Lower lobe of right lung (tissue), 2 donors: ENCODE measurements at regions not wholly inside any gene's neighbourhood (a gene's known extent, or its start where the extent isn't known, plus 50 kb on each side); places are given as distances from the start of the nearest gene placed in this dataset.

ENCODE experiments used
- ATAC-seq, 2 donors: fragments of 200-7000 bp; cut with Tn5 transposase; one replicate each; pipeline ENCODE4 v1.9.1; 2020 to 2022; ENCODE audit warnings: mild to moderate bottlenecking in 2 of 2, moderate library complexity in 2 of 2
- DNase-seq: peaks from one replicate; pipeline ENCODE4 v3.0.0-alpha.2; 2020
- H3K27ac ChIP-seq: fragments of 200-600 bp; one replicate; pipeline ENCODE4 v1.8.0; 2022
- H3K27me3 ChIP-seq: fragments of 200-600 bp; one replicate; pipeline ENCODE4 v1.8.0; 2022; ENCODE audit warnings: low read depth
- H3K36me3 ChIP-seq: fragments of 200-600 bp; one replicate; pipeline ENCODE4 v1.8.0; 2022; ENCODE audit warnings: mild to moderate bottlenecking
- H3K4me1 ChIP-seq: fragments of 200-600 bp; one replicate; pipeline ENCODE4 v1.8.0; 2022
- H3K4me3 ChIP-seq: fragments of 200-600 bp; one replicate; pipeline ENCODE4 v1.8.0; 2022; ENCODE audit warnings: mild to moderate bottlenecking
- H3K9me3 ChIP-seq: fragments of 200-600 bp; one replicate; pipeline ENCODE4 v1.8.0; 2022
- CTCF ChIP-seq: fragments of 200-600 bp; IDR thresholded peaks from one replicate; pipeline ENCODE4 v1.8.0; 2022; ENCODE audit warnings: antibody characterized with exemption, mild to moderate bottlenecking
- intact Hi-C: fragments of 100-400 bp; cut with DNase I; formaldehyde crosslinking; loops from one replicate; pipeline ENCODE4 v1.11.0; 2022
- donor health status: DM: no; HTN: yes; CAD: no; lungs with severe emphysema.

- ATAC-seq (no peak), DNase-seq (no peak)
- Histone ChIP-seq H3K9me3 (no peaks in the 10 kb centered on the region), H3K27me3 (no peaks in the 10 kb centered on the region), H3K27ac (no peak overlapping the region), H3K4me1 (no peaks in the 10 kb centered on the region), H3K4me3 (no peak overlapping the region), H3K36me3 (no peaks in the 10 kb centered on the region)
- no peak for TF ChIP-seq CTCF
- intact Hi-C loops: no loop called here
Observed at GRCh38 chr6:67897998-67898607, 737.0 kb upstream of the ADGRB3 start.

- H3K36me3 ChIP-seq: no peaks in the 10 kb centered on the region
- DNase-seq (no peak), ATAC-seq (no peak)
- intact Hi-C loops: no loop called here
- H3K27me3 ChIP-seq: no peaks in the 10 kb centered on the region
- TF ChIP-seq CTCF: no peak
- H3K4me3 ChIP-seq: no peak overlapping the region
- H3K27ac ChIP-seq: no peak overlapping the region
- no peaks in the 10 kb centered on the region for H3K4me1 ChIP-seq
- H3K9me3 ChIP-seq: no peaks in the 10 kb centered on the region
Observed at GRCh38 chr6:67896476-67896875, 738.6 kb upstream of the ADGRB3 start.

GRCh38 chr6:67889682-67889995 lies 745.4 kb upstream of the ADGRB3 start:
- H3K27me3 ChIP-seq: no peaks in the 10 kb centered on the region
- TF ChIP-seq CTCF: no peak
- H3K9me3 ChIP-seq: no peaks in the 10 kb centered on the region
- intact Hi-C loops: no loop called here
- no peaks in the 10 kb centered on the region for H3K4me1 ChIP-seq
- H3K27ac ChIP-seq: no peak overlapping the region
- no peak overlapping the region for H3K4me3 ChIP-seq
- ATAC-seq (no peak), DNase-seq (no peak)
- no peaks in the 10 kb centered on the region for H3K36me3 ChIP-seq

- ATAC-seq: no peak
- TF ChIP-seq CTCF: no peak
- H3K4me3 ChIP-seq: no peak overlapping the region
- H3K36me3 ChIP-seq: no peaks in the 10 kb centered on the region
- H3K27ac ChIP-seq: no peak overlapping the region
- intact Hi-C loops: no loop called here
- no peaks in the 10 kb centered on the region for H3K9me3 ChIP-seq
- H3K27me3 ChIP-seq: no peaks in the 10 kb centered on the region
- no peak for DNase-seq
- H3K4me1 ChIP-seq: no peaks in the 10 kb centered on the region
Observed at GRCh38 chr6:67888886-67889681, 746.0 kb upstream of the ADGRB3 start.

DNA sequence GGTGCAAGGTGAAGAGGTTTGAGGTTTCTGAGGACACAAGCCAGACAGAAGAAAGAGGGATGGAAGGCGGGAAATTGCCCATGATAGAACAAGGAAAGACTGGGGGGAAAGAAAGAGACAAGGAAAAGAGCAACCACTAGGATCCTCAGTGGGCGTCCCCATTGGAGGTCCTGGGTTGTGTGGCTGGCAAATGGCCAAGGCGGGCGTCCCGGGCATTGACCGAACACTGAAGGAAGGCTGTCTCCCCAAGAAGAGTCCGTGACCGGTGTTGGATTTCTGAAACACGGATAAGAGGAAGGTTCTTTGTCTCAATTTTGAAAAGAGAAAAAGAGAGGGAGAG lies 746.6 kb upstream of the ADGRB3 start:
- TF ChIP-seq CTCF: no peak
- Histone ChIP-seq H3K4me1 (no peaks in the 10 kb centered on the region), H3K36me3 (no peaks in the 10 kb centered on the region), H3K27me3 (no peaks in the 10 kb centered on the region), H3K4me3 (no peak overlapping the region), H3K27ac (no peak overlapping the region), H3K9me3 (no peaks in the 10 kb centered on the region)
- no peak for DNase-seq
- intact Hi-C loops: no loop called here
- no peak for ATAC-seq
